ENCODE measurements at regions not wholly inside any gene's neighbourhood (a gene's known extent, or its start where the extent isn't known, plus 50 kb on each side); places are given as distances from the start of the nearest gene placed in this dataset.

GRCh38 chr18:55880617-55881016, 292.6 kb upstream of the TCF4 start:
- no peak for DNase-seq
- Histone ChIP-seq H3K23ac (ENCODE audit: low read depth, low read length) (no peak overlapping the region), H4K20me1 (ENCODE audit: insufficient read depth, low read length) (no peaks in the 10 kb centered on the region), H3K4me3 (ENCODE audit: insufficient read depth, low read depth, low read length) (no peak overlapping the region), H3K9me3 (ENCODE audit: control insufficient read depth, insufficient read depth, low read length) (no peaks in the 10 kb centered on the region), H3K27me3 (ENCODE audit: control insufficient read depth, insufficient read depth, low read length) (no peaks in the 10 kb centered on the region), H2BK5ac (ENCODE audit: low read depth, low read length, poor library complexity, severe bottlenecking) (no peak overlapping the region), H3K4me2 (ENCODE audit: low read depth, low read length) (no peak overlapping the region), H2BK120ac (ENCODE audit: low read depth, low read length) (no peak overlapping the region), H2AK9ac (replicated peaks; ENCODE audit: low read depth, low read length, poor library complexity) (no peak overlapping the region), H3K79me1 (ENCODE audit: low read depth in 1 of 2, low read length in 2 of 2) (no peaks in the 10 kb centered on the region), H3K56ac (ENCODE audit: extremely low read depth, insufficient read depth, low read length) (no peak overlapping the region), H2AK5ac (ENCODE audit: low read depth, low read length) (no peak overlapping the region), H3K27ac (ENCODE audit: insufficient read depth, low read length) (no peak overlapping the region), H4K5ac (ENCODE audit: low read depth, low read length) (no peak overlapping the region), H2AFZ (replicated peaks; ENCODE audit: low read length, poor library complexity) (no peak overlapping the region), H3K36me3 (ENCODE audit: control insufficient read depth, insufficient read depth, low read length) (no peaks in the 10 kb centered on the region), H3K14ac (replicated peaks; ENCODE audit: low read depth, low read length) (no peak overlapping the region), H2BK20ac (ENCODE audit: low read depth, low read length) (no peak overlapping the region), H3K9me1 (ENCODE audit: insufficient read depth, low read length) (0 out of 2 replicates have a peak, but pooled peaks cover 3% of the 10 kb centered on the region), H4K8ac (ENCODE audit: low read depth in 2 of 2, low read length in 2 of 2) (no peak overlapping the region), H3K4ac (ENCODE audit: low read depth, low read length) (no peak overlapping the region), H3K4me1 (ENCODE audit: control insufficient read depth, insufficient read depth, low read length) (peaks cover 2% of the 10 kb centered on the region; the same call in 1 of the 2 replicates), H3K18ac (ENCODE audit: low read depth, low read length) (no peak overlapping the region), H2BK15ac (ENCODE audit: low read depth, low read length) (no peak overlapping the region), H3K9ac (ENCODE audit: low read depth, low read length) (no peak overlapping the region), H4K91ac (ENCODE audit: insufficient read depth, low read depth, low read length) (no peak overlapping the region)
- dilution Hi-C loops (cut with HindIII; ENCODE audit: low sequenced_read_pairs, unreplicated experiment) (no loop called here), intact Hi-C loops (cut with micrococcal nuclease) (no loop called here), in situ Hi-C loops (cut with MboI; ENCODE audit: low sequenced_read_pairs) (no loop called here)
- WGBS, 2 experiments (ENCODE audit: extremely low coverage in 2 of 2, insufficient read length in 1 of 2): 90% methylated on average over 6 of the region's 8 CpGs; no CpG with 5 or more reads in 1 of the 2 experiments
- TF ChIP-seq RCOR1 (IDR thresholded peaks at IDR 0.05; ENCODE audit: insufficient replicate concordance, low read length) (no peak), MXI1 (IDR thresholded peaks at IDR 0.05; ENCODE audit: borderline replicate concordance, low read depth, low read length) (no peak), CHD1 (IDR thresholded peaks at IDR 0.05; ENCODE audit: low read depth, low read length) (no peak), CTCF (conservative IDR thresholded peaks at IDR 0.05; ENCODE audit: low read depth, low read length) (no peak), FOS (IDR thresholded peaks at IDR 0.05; ENCODE audit: low read depth, low read length) (no peak)
- no peak for ATAC-seq (ENCODE audit: low read depth)
- POLR2A ChIA-PET (ENCODE audit: unreplicated experiment): interaction anchor here (0.6 kb wide), 1 partner anchor 9 kb away, joined by 3 read pairs; no protein-coding TSS in a partner anchor
- CTCF ChIA-PET: no interaction called here
- BruUV-seq (replicated peaks): no TSS peak

Measured in IMR-90 (cell line).